ENCODE measurements at regions not wholly inside any gene's neighbourhood (a gene's known extent, or its start where the extent isn't known, plus 50 kb on each side); places are given as distances from the start of the nearest gene placed in this dataset.

GRCh38 chr9:108704156-108704852 lies 151.5 kb downstream of the ACTL7B start:
- Mint-ChIP-seq H3K4me3 (ENCODE audit: low read depth, unreplicated experiment) (no peak overlapping the region), H3K36me3 (ENCODE audit: insufficient read depth, unreplicated experiment) (no peaks in the 10 kb centered on the region), H3K4me1 (ENCODE audit: low read depth, unreplicated experiment) (no peaks in the 10 kb centered on the region), H3K9me3 (ENCODE audit: low read depth, unreplicated experiment) (peaks cover 2% of the 10 kb centered on the region), H3K27ac (ENCODE audit: unreplicated experiment) (no peak overlapping the region), H3K27me3 (ENCODE audit: unreplicated experiment) (peaks cover 26% of the 10 kb centered on the region)
- intact Hi-C loops (cut with micrococcal nuclease; ENCODE audit: unreplicated experiment), result no loop called here
- CTCF ChIA-PET, result interaction anchor here (0.6 to 1.1 kb wide), 2 partner anchors 11 to 155 kb away, joined by 3 read pairs; no protein-coding TSS in a partner anchor
- DNase-seq, result no peak
- BruUV-seq (replicated peaks), result no TSS peak
- no peak for TF ChIP-seq CTCF (IDR thresholded peaks at IDR 0.05; ENCODE audit: unreplicated experiment)

DNA sequence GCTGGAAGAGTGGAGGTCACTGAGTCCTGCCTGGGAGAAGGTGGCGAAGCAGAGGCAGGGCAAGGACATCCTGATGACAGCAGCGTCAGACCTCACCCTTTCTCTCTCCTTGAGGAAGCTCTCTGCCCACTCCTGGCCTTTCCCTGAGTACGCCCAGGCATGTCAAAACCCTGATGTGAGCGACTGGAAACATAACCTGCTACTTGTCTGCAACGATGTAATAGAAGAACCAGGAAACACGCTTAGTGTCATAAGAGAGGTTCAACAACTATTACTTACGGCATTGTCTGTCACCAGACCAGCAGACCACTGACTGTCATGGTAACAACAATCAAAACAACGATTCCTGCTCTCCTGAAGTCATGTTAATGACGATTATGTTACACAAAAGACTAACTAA lies 152.4 kb downstream of the ACTL7B start:
- TF ChIP-seq CTCF (IDR thresholded peaks at IDR 0.05; ENCODE audit: unreplicated experiment), result no peak
- intact Hi-C loops (cut with micrococcal nuclease; ENCODE audit: unreplicated experiment), result no loop called here
- Mint-ChIP-seq H3K4me3 (ENCODE audit: low read depth, unreplicated experiment) (no peak overlapping the region), H3K4me1 (ENCODE audit: low read depth, unreplicated experiment) (no peaks in the 10 kb centered on the region), H3K36me3 (ENCODE audit: insufficient read depth, unreplicated experiment) (no peaks in the 10 kb centered on the region), H3K9me3 (ENCODE audit: low read depth, unreplicated experiment) (peaks cover 2% of the 10 kb centered on the region), H3K27me3 (ENCODE audit: unreplicated experiment) (peaks cover 18% of the 10 kb centered on the region), H3K27ac (ENCODE audit: unreplicated experiment) (no peak overlapping the region)
- CTCF ChIA-PET, result no interaction called here
- BruUV-seq (replicated peaks), result no TSS peak
- no peak for DNase-seq

DNA sequence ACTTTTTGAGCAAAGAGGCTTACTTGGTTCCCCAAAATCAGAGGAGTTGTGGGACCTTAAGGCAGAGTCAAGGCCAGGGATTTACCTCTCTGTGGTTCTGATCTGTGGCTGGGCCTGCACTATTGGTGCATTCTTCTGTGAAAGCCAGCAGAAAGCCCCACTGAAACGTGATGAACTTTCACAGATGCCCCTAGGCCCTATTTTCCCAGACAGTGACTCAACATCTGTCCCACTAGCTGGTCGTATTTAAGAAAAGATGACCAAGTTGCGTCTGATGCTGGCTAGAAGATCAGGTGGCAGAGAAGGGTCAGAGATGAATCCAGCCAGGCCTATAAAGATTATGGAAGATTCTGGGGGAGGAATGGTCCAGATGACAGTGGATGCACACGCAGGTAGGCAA lies 153.1 kb downstream of the ACTL7B start:
- no peak overlapping the region for H3K4me3 Mint-ChIP-seq (ENCODE audit: low read depth, unreplicated experiment)
- CTCF ChIA-PET, result no interaction called here
- no peaks in the 10 kb centered on the region for H3K36me3 Mint-ChIP-seq (ENCODE audit: insufficient read depth, unreplicated experiment)
- peaks cover 2% of the 10 kb centered on the region for H3K9me3 Mint-ChIP-seq (ENCODE audit: low read depth, unreplicated experiment)
- no peak overlapping the region for H3K27ac Mint-ChIP-seq (ENCODE audit: unreplicated experiment)
- BruUV-seq (replicated peaks), result no TSS peak
- intact Hi-C loops (cut with micrococcal nuclease; ENCODE audit: unreplicated experiment), result no loop called here
- no peak for TF ChIP-seq CTCF (IDR thresholded peaks at IDR 0.05; ENCODE audit: unreplicated experiment)
- H3K27me3 Mint-ChIP-seq (ENCODE audit: unreplicated experiment), result peaks cover 18% of the 10 kb centered on the region
- no peak for DNase-seq
- H3K4me1 Mint-ChIP-seq (ENCODE audit: low read depth, unreplicated experiment), result no peaks in the 10 kb centered on the region

DNA sequence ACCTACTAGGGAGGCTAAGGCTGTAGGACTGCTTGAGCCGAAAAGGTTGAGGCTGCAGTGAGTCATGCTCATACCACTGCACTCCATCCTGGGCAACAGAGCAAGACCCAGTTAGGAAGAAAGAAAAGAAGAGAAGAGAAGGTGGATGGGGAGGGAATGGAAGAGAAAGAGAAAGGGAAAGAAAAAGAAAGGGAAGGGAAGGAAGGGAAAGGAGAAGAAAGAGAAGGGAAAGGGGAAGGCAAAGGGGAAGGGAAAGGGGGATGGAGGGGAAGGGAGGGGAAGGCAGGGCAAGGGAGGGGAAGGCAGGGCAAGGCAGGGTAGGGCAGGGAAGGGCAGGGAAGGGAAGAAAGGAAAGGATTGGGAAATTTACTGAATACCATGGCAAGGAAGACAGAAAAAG lies 157.0 kb downstream of the ACTL7B start:
- no TSS peak for BruUV-seq (replicated peaks)
- H3K27ac Mint-ChIP-seq (ENCODE audit: unreplicated experiment), result no peak overlapping the region
- H3K9me3 Mint-ChIP-seq (ENCODE audit: low read depth, unreplicated experiment), result peaks cover 3% of the 10 kb centered on the region
- DNase-seq, result no peak
- CTCF ChIA-PET, result no interaction called here
- no peaks in the 10 kb centered on the region for H3K36me3 Mint-ChIP-seq (ENCODE audit: insufficient read depth, unreplicated experiment)
- no peak for TF ChIP-seq CTCF (IDR thresholded peaks at IDR 0.05; ENCODE audit: unreplicated experiment)
- H3K27me3 Mint-ChIP-seq (ENCODE audit: unreplicated experiment), result no peaks in the 10 kb centered on the region
- H3K4me1 Mint-ChIP-seq (ENCODE audit: low read depth, unreplicated experiment), result no peaks in the 10 kb centered on the region
- intact Hi-C loops (cut with micrococcal nuclease; ENCODE audit: unreplicated experiment), result no loop called here
- no peak overlapping the region for H3K4me3 Mint-ChIP-seq (ENCODE audit: low read depth, unreplicated experiment)
